Loucy (cell line): ENCODE measurements at regions not wholly inside any gene's neighbourhood (a gene's known extent, or its start where the extent isn't known, plus 50 kb on each side); places are given as distances from the start of the nearest gene placed in this dataset.
A peak's percentile ranks its signal among the peaks of the same experiment; 100 is the strongest.

Source experiments
- H2AFZ ChIP-seq: fragments of 200-600 bp; sonication (generic); 2 replicates; pipeline ENCODE4 v1.6.0; 2016; ENCODE audit warnings: antibody characterized with exemption, mild to moderate bottlenecking, low read length, moderate library complexity
- H3F3A ChIP-seq: fragments of 200-600 bp; 2 replicates; pipeline ENCODE4 v1.6.0; 2016; ENCODE audit warnings: antibody characterized with exemption, low read depth, mild to moderate bottlenecking
- H3K27me3 ChIP-seq: fragments of 200-600 bp; sonication (generic); 2 replicates; pipeline ENCODE4 v1.6.1; 2014; ENCODE audit warnings: low read length, mild to moderate bottlenecking; ENCODE audit not compliant: insufficient read depth, poor library complexity, severe bottlenecking
- H3K36me3 ChIP-seq: fragments of 200-600 bp; sonication (generic); 2 replicates; pipeline ENCODE4 v1.6.1; 2016; ENCODE audit warnings: low read length; ENCODE audit not compliant: insufficient read depth
- H3K4me1 ChIP-seq: fragments of 200-600 bp; sonication (generic); 2 replicates; pipeline ENCODE4 v1.5.1; 2014; ENCODE audit warnings: low read length, mild to moderate bottlenecking; ENCODE audit not compliant: insufficient read depth, poor library complexity, severe bottlenecking
- H3K4me2 ChIP-seq: fragments of 200-600 bp; sonication (generic); 2 replicates; pipeline ENCODE4 v1.6.0; 2014; ENCODE audit warnings: antibody characterized with exemption, low read length, low read depth, mild to moderate bottlenecking; ENCODE audit not compliant: poor library complexity, severe bottlenecking
- H3K4me3 ChIP-seq: fragments of 200-600 bp; sonication (generic); 2 replicates; pipeline ENCODE4 v1.5.1; 2014; ENCODE audit warnings: low read length, mild to moderate bottlenecking, mixed read lengths; ENCODE audit not compliant: poor library complexity, severe bottlenecking
- H3K79me2 ChIP-seq: fragments of 200-600 bp; sonication (generic); 2 replicates; pipeline ENCODE4 v1.6.1; 2014; ENCODE audit warnings: low read length; ENCODE audit not compliant: insufficient read depth
- H3K9ac ChIP-seq: fragments of 200-600 bp; sonication (generic); 2 replicates; pipeline ENCODE4 v1.6.0; 2014; ENCODE audit warnings: mild to moderate bottlenecking, low read depth, low read length, moderate library complexity; ENCODE audit not compliant: poor library complexity, severe bottlenecking
- H3K9me2 ChIP-seq: fragments of 200-600 bp; sonication (generic); replicated peaks from 2 replicates; pipeline ENCODE4 v1.6.1; 2016; ENCODE audit warnings: low read depth, low read length, mixed read lengths
- H3K9me3 ChIP-seq: fragments of 200-600 bp; sonication (generic); 2 replicates; pipeline ENCODE4 v1.6.1; 2014; ENCODE audit warnings: mild to moderate bottlenecking, antibody characterized with exemption, low read length, low read depth; ENCODE audit not compliant: insufficient read depth
- H4K20me1 ChIP-seq: fragments of 200-600 bp; sonication (generic); 2 replicates; pipeline ENCODE4 v1.6.0; 2014; ENCODE audit warnings: antibody characterized with exemption, low read length, mild to moderate bottlenecking; ENCODE audit not compliant: insufficient read depth, poor library complexity, severe bottlenecking
- EZH2phosphoT487 ChIP-seq: fragments of 200-600 bp; IDR thresholded peaks from 2 replicates; pipeline ENCODE4 v1.6.1; 2018; ENCODE audit warnings: antibody characterized with exemption, mild to moderate bottlenecking, moderate library complexity, borderline replicate concordance
- TF ChIP-seq, protein P1 (sequence below): fragments of 200-600 bp; sonication (generic); conservative IDR thresholded peaks from 2 replicates; pipeline ENCODE4 v1.5.1; 2014; ENCODE audit warnings: mild to moderate bottlenecking, antibody characterized with exemption, low read length

DNA sequence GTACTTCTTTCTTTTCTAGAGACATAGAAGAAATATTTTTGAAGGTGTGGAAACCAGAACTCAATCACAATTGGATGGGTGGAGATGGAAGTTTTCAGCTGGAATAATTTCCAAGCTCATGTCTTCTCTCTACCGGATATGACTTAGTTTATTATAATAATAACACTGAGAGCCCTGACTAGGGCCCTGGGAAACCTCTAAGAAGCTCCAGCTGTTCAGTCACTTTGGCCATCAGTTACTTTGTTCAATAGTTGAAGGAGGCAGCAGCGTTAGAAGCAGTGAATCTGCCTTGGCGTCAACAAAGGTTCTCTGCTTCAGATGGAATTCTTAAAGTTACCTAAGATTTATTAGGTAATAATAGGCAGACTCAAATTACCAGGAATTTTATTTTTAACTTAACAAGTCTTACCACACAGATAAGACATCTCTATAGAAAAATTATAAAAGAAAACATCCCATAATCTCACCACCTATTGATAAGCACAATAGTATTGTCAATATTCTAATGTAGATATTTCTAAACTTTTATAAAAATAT, 293.8 kb upstream of the CHAC2 start:
- H3K27me3 ChIP-seq, result no peaks in the 10 kb centered on the region
- H3K4me2 ChIP-seq, result no peak overlapping the region
- no peaks in the 10 kb centered on the region for H3K9me2 ChIP-seq
- no peak overlapping the region for H2AFZ ChIP-seq
- H3F3A ChIP-seq, result no peaks in the 10 kb centered on the region
- H3K9ac ChIP-seq, result no peak overlapping the region
- TF ChIP-seq EZH2phosphoT487, result no peak
- TF ChIP-seq, protein P1, sequence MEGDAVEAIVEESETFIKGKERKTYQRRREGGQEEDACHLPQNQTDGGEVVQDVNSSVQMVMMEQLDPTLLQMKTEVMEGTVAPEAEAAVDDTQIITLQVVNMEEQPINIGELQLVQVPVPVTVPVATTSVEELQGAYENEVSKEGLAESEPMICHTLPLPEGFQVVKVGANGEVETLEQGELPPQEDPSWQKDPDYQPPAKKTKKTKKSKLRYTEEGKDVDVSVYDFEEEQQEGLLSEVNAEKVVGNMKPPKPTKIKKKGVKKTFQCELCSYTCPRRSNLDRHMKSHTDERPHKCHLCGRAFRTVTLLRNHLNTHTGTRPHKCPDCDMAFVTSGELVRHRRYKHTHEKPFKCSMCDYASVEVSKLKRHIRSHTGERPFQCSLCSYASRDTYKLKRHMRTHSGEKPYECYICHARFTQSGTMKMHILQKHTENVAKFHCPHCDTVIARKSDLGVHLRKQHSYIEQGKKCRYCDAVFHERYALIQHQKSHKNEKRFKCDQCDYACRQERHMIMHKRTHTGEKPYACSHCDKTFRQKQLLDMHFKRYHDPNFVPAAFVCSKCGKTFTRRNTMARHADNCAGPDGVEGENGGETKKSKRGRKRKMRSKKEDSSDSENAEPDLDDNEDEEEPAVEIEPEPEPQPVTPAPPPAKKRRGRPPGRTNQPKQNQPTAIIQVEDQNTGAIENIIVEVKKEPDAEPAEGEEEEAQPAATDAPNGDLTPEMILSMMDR, result no peak
- H3K36me3 ChIP-seq, result no peaks in the 10 kb centered on the region
- no peaks in the 10 kb centered on the region for H4K20me1 ChIP-seq
- no peaks in the 10 kb centered on the region for H3K9me3 ChIP-seq
- H3K4me1 ChIP-seq, result no peaks in the 10 kb centered on the region
- no peak overlapping the region for H3K4me3 ChIP-seq
- H3K79me2 ChIP-seq, result no peaks in the 10 kb centered on the region

- no peak overlapping the region for H2AFZ ChIP-seq
- H3K4me1 ChIP-seq, result no peaks in the 10 kb centered on the region
- no peak overlapping the region for H3K9ac ChIP-seq
- no peaks in the 10 kb centered on the region for H3K79me2 ChIP-seq
- no peaks in the 10 kb centered on the region for H3K36me3 ChIP-seq
- no peak overlapping the region for H3K4me3 ChIP-seq
- TF ChIP-seq, protein P1, result peak; percentile 38; the same call in 1 of the 2 replicates
- no peak for TF ChIP-seq EZH2phosphoT487
- no peaks in the 10 kb centered on the region for H3F3A ChIP-seq
- no peak overlapping the region for H3K4me2 ChIP-seq
- no peaks in the 10 kb centered on the region for H3K9me3 ChIP-seq
- no peaks in the 10 kb centered on the region for H3K27me3 ChIP-seq
- no peaks in the 10 kb centered on the region for H3K9me2 ChIP-seq
- no peaks in the 10 kb centered on the region for H4K20me1 ChIP-seq
Observed at GRCh38 chr2:53473236-53473635, 294.4 kb upstream of the CHAC2 start.

- no peaks in the 10 kb centered on the region for H3K4me1 ChIP-seq
- no peak overlapping the region for H3K9ac ChIP-seq
- H3K79me2 ChIP-seq, result no peaks in the 10 kb centered on the region
- H4K20me1 ChIP-seq, result no peaks in the 10 kb centered on the region
- H3K4me3 ChIP-seq, result no peak overlapping the region
- H2AFZ ChIP-seq, result no peak overlapping the region
- no peaks in the 10 kb centered on the region for H3K27me3 ChIP-seq
- no peaks in the 10 kb centered on the region for H3K9me2 ChIP-seq
- no peaks in the 10 kb centered on the region for H3K36me3 ChIP-seq
- H3K4me2 ChIP-seq, result no peak overlapping the region
- no peaks in the 10 kb centered on the region for H3K9me3 ChIP-seq
- TF ChIP-seq, protein P1, result no peak
- no peak for TF ChIP-seq EZH2phosphoT487
- H3F3A ChIP-seq, result no peaks in the 10 kb centered on the region
Observed at GRCh38 chr2:53467467-53468180, 300.0 kb upstream of the CHAC2 start.
